PC-9 (cell line): ENCODE measurements at regions not wholly inside any gene's neighbourhood (a gene's known extent, or its start where the extent isn't known, plus 50 kb on each side); places are given as distances from the start of the nearest gene placed in this dataset.

ENCODE experiments used
- BruUV-seq: library from RNA; stranded (reverse); fragments of 400-500 nt; replicated peaks from 2 replicates; lab custom pipeline; 2021; lab: Mats Ljungman, UMichigan
- CTCF ChIA-PET: fragments of 300-600 bp; sonication (Branson Sonifier 250); formaldehyde crosslinking; loops from one replicate; lab custom pipeline; 2022; ENCODE audit warnings: antibody characterized with exemption; lab: Charles Lee
- POLR2A ChIA-PET: fragments of 300-600 bp; sonication (Branson Sonifier 250); formaldehyde crosslinking; loops from one replicate; lab custom pipeline; 2022; ENCODE audit warnings: antibody characterized with exemption; ENCODE audit not compliant: unreplicated experiment; lab: Charles Lee
- DNase-seq, 2 experiments: peaks; one replicate each; pipeline versions ENCODE4 v3.0.0 to v3.0.0-alpha.2; 2015 to 2022; ENCODE audit warnings: mixed read lengths in 1 of 2
- H2AFZ ChIP-seq: fragments of 200-600 bp; sonication (generic); 2 replicates; pipeline ENCODE4 v1.8.1; 2017; ENCODE audit warnings: antibody characterized with exemption
- H3F3A ChIP-seq: fragments of 200-600 bp; sonication (generic); 2 replicates; pipeline ENCODE4 v1.8.1; 2017; ENCODE audit warnings: antibody characterized with exemption, mild to moderate bottlenecking, low read depth; ENCODE audit not compliant: insufficient read depth
- H3K27ac ChIP-seq: fragments of 200-600 bp; sonication (generic); 2 replicates; pipeline ENCODE4 v1.6.1; 2016; ENCODE audit warnings: mixed run types
- H3K27me3 ChIP-seq: fragments of 200-600 bp; sonication (generic); 2 replicates; pipeline ENCODE4 v1.6.1; 2016; ENCODE audit warnings: low read depth, mixed run types; ENCODE audit not compliant: insufficient read depth
- H3K36me3 ChIP-seq: fragments of 200-600 bp; sonication (generic); 2 replicates; pipeline ENCODE4 v1.6.1; 2016; ENCODE audit warnings: low read depth, mixed run types
- H3K4me1 ChIP-seq: fragments of 200-600 bp; sonication (generic); replicated peaks from 2 replicates; pipeline ENCODE4 v1.6.1; 2016; ENCODE audit warnings: mixed run types; ENCODE audit not compliant: insufficient read depth
- H3K4me2 ChIP-seq: fragments of 200-600 bp; sonication (generic); 2 replicates; pipeline ENCODE4 v1.6.1; 2017; ENCODE audit warnings: mixed run types
- H3K4me3 ChIP-seq: fragments of 200-600 bp; sonication (generic); 2 replicates; pipeline ENCODE4 v1.6.1; 2016; ENCODE audit warnings: mixed run types
- H3K79me2 ChIP-seq: fragments of 200-600 bp; sonication (generic); 2 replicates; pipeline ENCODE4 v1.6.1; 2017; ENCODE audit warnings: low read depth, mixed run types
- H3K9me2 ChIP-seq: fragments of 200-600 bp; sonication (generic); 2 replicates; pipeline ENCODE4 v1.8.1; 2017; ENCODE audit warnings: mild to moderate bottlenecking; ENCODE audit not compliant: insufficient read depth
- H3K9me3 ChIP-seq: fragments of 200-600 bp; sonication (generic); 2 replicates; pipeline ENCODE4 v1.8.1; 2016; ENCODE audit warnings: low read depth; ENCODE audit not compliant: insufficient read depth
- H4K20me1 ChIP-seq: fragments of 200-600 bp; sonication (generic); 2 replicates; pipeline ENCODE4 v1.8.1; 2017; ENCODE audit not compliant: insufficient read depth
- EZH2 ChIP-seq: fragments of 200-600 bp; sonication (generic); IDR thresholded peaks from 2 replicates; pipeline ENCODE4 v1.8.0; 2017; ENCODE audit warnings: antibody characterized with exemption, low read depth
- intact Hi-C: fragments of 100-400 bp; cut with micrococcal nuclease; formaldehyde crosslinking; loops from one replicate; pipeline ENCODE4 v1.10.0; 2022; ENCODE audit not compliant: unreplicated experiment
- TF ChIP-seq, protein P1 (sequence below): fragments of 200-600 bp; sonication (generic); conservative IDR thresholded peaks from 2 replicates; pipeline ENCODE4 v1.6.1; 2017; ENCODE audit warnings: mixed run types, antibody characterized with exemption, mild to moderate bottlenecking, moderate library complexity

DNA sequence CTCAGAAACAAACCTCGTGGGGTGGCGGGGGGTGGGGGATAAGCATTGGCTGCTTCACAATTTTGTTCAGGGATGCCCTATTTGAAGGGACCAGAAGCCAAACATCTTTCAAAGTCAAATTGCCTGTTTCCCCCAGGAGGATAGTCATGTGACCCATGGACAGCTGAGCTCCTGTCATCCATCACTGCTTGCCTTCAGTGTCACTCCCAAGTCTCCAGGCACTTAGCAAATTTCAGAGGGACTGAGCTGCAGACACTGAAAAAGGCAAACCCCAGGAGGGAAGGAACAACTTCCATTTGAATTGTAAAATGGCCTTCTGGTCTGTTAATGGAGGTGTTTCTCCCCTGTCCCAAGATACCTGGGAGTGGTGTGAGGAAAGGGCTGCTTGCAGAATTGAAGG lies 73.4 kb downstream of the FRMPD3 start:
- H3K27me3 ChIP-seq = no peaks in the 10 kb centered on the region
- POLR2A ChIA-PET = no interaction called here
- H3K79me2 ChIP-seq = no peaks in the 10 kb centered on the region
- no peaks in the 10 kb centered on the region for H3K4me1 ChIP-seq
- TF ChIP-seq EZH2 = no peak
- TF ChIP-seq, protein P1, sequence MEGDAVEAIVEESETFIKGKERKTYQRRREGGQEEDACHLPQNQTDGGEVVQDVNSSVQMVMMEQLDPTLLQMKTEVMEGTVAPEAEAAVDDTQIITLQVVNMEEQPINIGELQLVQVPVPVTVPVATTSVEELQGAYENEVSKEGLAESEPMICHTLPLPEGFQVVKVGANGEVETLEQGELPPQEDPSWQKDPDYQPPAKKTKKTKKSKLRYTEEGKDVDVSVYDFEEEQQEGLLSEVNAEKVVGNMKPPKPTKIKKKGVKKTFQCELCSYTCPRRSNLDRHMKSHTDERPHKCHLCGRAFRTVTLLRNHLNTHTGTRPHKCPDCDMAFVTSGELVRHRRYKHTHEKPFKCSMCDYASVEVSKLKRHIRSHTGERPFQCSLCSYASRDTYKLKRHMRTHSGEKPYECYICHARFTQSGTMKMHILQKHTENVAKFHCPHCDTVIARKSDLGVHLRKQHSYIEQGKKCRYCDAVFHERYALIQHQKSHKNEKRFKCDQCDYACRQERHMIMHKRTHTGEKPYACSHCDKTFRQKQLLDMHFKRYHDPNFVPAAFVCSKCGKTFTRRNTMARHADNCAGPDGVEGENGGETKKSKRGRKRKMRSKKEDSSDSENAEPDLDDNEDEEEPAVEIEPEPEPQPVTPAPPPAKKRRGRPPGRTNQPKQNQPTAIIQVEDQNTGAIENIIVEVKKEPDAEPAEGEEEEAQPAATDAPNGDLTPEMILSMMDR = no peak
- CTCF ChIA-PET = no interaction called here
- no peak overlapping the region for H3K4me2 ChIP-seq
- H2AFZ ChIP-seq = no peak overlapping the region
- intact Hi-C loops = no loop called here
- H3K9me2 ChIP-seq = no peaks in the 10 kb centered on the region
- H3K9me3 ChIP-seq = no peaks in the 10 kb centered on the region
- no peaks in the 10 kb centered on the region for H3F3A ChIP-seq
- H4K20me1 ChIP-seq = no peaks in the 10 kb centered on the region
- no peaks in the 10 kb centered on the region for H3K36me3 ChIP-seq
- no peak for DNase-seq
- no peak overlapping the region for H3K4me3 ChIP-seq
- no peak overlapping the region for H3K27ac ChIP-seq
- no TSS peak for BruUV-seq

DNA sequence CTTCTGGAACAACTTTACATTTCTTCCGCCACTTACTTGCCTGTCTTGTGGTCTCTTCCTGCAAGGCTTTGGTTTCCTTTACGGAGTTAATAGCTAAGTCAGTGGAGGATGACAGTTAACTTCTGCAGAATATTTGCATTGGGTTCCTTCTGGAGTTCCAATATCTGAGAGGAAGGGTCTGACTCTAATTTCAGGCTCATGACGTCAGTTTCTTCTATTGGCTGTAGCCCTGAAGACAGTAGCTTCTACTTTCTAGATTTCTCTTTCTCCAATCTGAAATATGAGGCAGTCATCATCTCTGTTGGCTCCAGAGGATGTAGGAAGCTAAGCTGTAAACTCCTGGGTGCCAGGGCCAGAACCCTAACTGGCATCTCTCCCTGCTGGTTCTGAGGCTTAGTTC lies 76.7 kb downstream of the FRMPD3 start:
- H2AFZ ChIP-seq = no peak overlapping the region
- intact Hi-C loops = no loop called here
- H3F3A ChIP-seq = no peaks in the 10 kb centered on the region
- H3K27me3 ChIP-seq = no peaks in the 10 kb centered on the region
- POLR2A ChIA-PET = no interaction called here
- no peaks in the 10 kb centered on the region for H3K9me2 ChIP-seq
- CTCF ChIA-PET = no interaction called here
- no peaks in the 10 kb centered on the region for H3K4me1 ChIP-seq
- H3K79me2 ChIP-seq = no peaks in the 10 kb centered on the region
- H3K9me3 ChIP-seq = no peaks in the 10 kb centered on the region
- DNase-seq = no peak
- H3K4me3 ChIP-seq = no peak overlapping the region
- no peak overlapping the region for H3K4me2 ChIP-seq
- no peaks in the 10 kb centered on the region for H3K36me3 ChIP-seq
- H3K27ac ChIP-seq = no peak overlapping the region
- no peaks in the 10 kb centered on the region for H4K20me1 ChIP-seq
- TF ChIP-seq EZH2 = no peak
- TF ChIP-seq, protein P1 = no peak
- BruUV-seq = no TSS peak

DNA sequence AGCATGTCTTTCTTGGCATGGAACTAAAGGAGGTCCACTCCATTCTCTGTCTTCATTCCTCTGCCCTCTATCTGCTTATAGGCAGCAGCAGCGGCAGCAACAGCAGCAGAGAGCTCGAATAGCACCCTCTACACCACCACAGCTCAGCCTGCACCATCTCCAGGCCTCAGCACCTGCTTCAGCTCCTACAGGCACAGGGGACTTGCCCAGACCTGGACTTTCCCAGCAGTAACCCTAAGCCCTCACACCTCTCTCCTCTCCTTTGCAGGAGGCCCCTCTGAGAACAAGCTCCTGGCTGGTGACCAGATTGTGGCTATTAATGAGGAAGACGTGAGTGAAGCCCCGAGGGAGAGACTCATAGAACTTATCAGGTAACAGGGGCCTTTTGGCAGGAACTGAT lies 80.7 kb downstream of the FRMPD3 start:
- ChIA-PET POLR2A (no interaction called here), CTCF (no interaction called here)
- Histone ChIP-seq H3K27me3 (no peaks in the 10 kb centered on the region), H3F3A (no peaks in the 10 kb centered on the region), H2AFZ (no peak overlapping the region), H3K36me3 (no peaks in the 10 kb centered on the region), H3K9me2 (no peaks in the 10 kb centered on the region), H3K79me2 (no peaks in the 10 kb centered on the region), H4K20me1 (no peaks in the 10 kb centered on the region), H3K4me3 (no peak overlapping the region), H3K9me3 (no peaks in the 10 kb centered on the region), H3K27ac (no peak overlapping the region), H3K4me1 (no peaks in the 10 kb centered on the region), H3K4me2 (no peak overlapping the region)
- DNase-seq = no peak
- TF ChIP-seq EZH2 = no peak
- TF ChIP-seq, protein P1 = no peak
- BruUV-seq = no TSS peak
- intact Hi-C loops = loop anchor here (10.0 kb wide), 1 partner anchor 635 kb away; no protein-coding TSS in a partner anchor
